GM21619 (cell line): ENCODE measurements at regions not wholly inside any gene's neighbourhood (a gene's known extent, or its start where the extent isn't known, plus 50 kb on each side); places are given as distances from the start of the nearest gene placed in this dataset.
"Not testable (repeated sequence)": the region's sequence is repeated elsewhere in the genome, so short reads cannot be mapped to it uniquely, and the experiment has no call there.

Source experiments
- ATAC-seq: cut with Tn5 transposase; IDR thresholded peaks from one replicate; pipeline ENCODE4 v1.9.1; 2021; ENCODE audit not compliant: unreplicated experiment

DNA sequence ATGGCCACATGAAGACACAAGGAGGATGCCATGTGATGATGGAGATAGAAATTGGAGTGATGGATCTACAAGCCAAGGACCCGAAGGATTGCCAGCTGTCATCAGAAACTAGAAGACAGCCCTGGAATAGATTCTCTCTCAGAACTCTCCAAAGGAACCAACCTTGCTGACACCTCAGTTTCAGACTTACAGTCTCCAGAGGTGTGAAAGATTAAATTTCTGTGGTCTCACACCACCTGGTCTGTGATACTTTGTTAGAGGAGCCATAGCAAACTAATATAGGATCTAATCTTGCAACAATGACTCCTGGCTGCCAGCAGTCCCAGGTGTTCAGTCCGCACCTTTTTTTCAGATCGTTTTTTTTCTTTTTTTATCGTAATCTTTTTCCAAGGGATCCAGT, 647.3 kb upstream of the GHITM start:
- no peak for ATAC-seq

GRCh38 chr10:83512681-83513080, 626.6 kb upstream of the GHITM start:
- ATAC-seq: no peak

GRCh38 chr10:83515001-83515400, 624.3 kb upstream of the GHITM start:
- ATAC-seq: no peak

- no peak for ATAC-seq
Measured at GRCh38 chr10:83516788-83517187, 622.5 kb upstream of the GHITM start.

DNA sequence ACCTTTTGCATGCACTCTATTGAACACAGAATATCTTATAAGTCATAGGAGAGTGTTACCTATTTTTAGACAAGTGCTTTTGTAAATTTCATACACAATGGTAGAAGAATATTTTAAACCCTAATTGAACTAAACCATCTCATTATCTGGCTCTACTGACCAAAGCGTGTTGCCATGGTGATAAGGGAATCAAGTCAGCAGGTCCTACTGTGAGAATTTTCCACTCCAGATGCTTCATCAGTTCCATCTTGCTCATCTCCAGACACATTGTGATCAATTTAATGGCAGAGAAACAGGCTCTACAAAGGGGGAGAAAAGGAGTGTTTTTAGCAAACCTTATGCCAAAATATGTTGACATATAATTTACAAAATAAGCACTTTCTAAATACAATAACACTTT, 621.9 kb upstream of the GHITM start:
- ATAC-seq: no peak

- no peak for ATAC-seq
Measured at GRCh38 chr10:83518779-83519178, 620.5 kb upstream of the GHITM start.

GRCh38 chr10:83520386-83520785, 618.9 kb upstream of the GHITM start:
- ATAC-seq: not testable (repeated sequence)

DNA sequence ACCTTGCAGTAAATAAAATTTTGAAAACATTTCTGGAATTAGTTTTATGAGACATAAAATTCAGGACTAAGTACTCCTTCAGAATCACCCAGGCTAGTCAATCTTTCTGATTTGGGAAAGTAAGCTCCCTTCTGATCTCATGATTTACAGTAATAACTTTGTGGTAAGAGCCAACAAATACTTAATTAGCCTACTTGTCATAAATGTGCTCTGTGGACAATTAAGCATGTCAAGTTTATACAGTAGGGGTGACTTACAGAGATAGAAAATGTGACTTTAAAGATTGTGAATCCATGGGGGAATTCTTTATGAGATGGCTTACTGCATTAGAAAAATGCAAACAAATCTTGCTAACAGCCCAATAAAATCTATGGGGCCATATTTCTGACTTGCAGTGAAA, 616.9 kb upstream of the GHITM start:
- no peak for ATAC-seq

GRCh38 chr10:83522881-83523386, 616.4 kb upstream of the GHITM start:
- no peak for ATAC-seq

DNA sequence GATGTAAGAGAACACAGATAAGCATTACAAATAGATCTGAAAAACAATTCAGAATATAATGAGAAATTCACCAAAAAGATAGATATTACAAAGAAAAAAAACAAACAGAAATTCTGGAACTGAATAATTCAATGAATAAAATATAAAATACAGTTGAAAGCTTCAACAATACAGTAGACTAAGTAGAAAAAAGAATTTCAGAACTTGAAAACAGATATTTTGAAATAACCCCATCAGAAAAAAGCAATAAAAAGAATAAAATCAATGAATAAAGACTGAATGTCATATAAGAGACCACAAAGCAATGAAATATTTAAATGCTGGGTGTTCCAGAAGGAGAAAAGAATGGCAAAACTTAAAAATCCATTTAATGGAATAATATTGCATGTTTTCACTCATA, 611.4 kb upstream of the GHITM start:
- no peak for ATAC-seq

DNA sequence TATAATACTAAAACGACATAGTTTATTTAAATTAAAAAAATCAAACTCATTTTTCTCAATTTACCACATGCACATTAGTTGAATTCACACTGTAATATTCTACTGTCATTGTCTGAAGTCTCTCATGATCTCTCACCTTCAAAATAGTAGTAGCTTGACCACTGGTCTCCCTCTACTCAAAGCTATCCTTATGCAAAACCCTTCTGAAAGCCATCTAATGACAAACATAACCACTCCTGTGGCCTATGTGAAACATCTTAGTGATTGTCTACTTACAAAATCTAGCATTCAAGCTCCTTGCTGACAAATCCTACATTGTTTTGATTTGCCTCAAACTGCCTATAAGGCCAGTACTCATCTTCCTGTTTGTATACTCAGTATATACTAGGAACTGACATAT, 606.0 kb upstream of the GHITM start:
- ATAC-seq: peak; percentile 71

DNA sequence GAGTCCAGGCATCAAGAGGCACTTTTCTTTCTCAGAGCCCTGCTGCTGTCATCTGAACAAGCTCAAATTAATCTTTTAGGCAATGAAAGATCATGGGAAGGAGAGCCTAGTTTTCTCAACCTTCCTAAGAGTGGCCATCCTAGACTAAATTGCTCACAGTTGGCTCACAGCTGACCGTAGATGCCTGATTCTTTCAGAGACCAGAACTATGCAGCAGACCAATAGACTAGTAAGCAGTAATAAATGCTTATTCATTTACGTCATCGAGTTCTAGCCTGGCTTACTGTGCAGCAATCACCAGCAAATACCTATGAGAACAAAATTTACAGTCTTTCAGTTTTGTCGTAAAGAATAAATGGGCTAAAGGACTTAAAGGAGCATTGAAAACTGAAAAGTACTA, 602.9 kb upstream of the GHITM start:
- no peak for ATAC-seq

DNA sequence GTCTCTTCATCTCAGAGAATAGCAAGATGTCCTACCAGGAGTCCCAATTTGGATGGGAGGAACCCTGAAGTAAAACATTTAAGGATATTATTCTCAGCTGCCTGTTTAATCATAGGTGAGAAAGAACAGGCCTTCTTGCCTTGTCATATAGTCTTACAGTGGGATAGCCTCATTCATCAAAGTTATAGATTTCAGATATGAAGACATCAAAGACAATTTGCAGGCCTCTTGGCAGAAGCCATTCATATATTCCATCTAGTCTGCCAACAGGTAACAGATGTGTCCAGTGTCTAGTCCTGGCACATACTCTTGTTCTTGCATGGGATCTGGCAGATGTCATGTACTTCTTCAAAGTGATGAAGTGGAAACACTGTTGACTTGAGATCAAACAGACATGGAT, 601.3 kb upstream of the GHITM start:
- no peak for ATAC-seq

- ATAC-seq: peak; percentile 53
Measured at GRCh38 chr10:83539528-83540308, 599.6 kb upstream of the GHITM start.

- no peak for ATAC-seq
Measured at GRCh38 chr10:83541046-83541445, 598.3 kb upstream of the GHITM start.

GRCh38 chr10:83542774-83543411, 596.4 kb upstream of the GHITM start:
- ATAC-seq: peak; percentile 48

- no peak for ATAC-seq
Measured at GRCh38 chr10:83543691-83544462, 595.4 kb upstream of the GHITM start.

DNA sequence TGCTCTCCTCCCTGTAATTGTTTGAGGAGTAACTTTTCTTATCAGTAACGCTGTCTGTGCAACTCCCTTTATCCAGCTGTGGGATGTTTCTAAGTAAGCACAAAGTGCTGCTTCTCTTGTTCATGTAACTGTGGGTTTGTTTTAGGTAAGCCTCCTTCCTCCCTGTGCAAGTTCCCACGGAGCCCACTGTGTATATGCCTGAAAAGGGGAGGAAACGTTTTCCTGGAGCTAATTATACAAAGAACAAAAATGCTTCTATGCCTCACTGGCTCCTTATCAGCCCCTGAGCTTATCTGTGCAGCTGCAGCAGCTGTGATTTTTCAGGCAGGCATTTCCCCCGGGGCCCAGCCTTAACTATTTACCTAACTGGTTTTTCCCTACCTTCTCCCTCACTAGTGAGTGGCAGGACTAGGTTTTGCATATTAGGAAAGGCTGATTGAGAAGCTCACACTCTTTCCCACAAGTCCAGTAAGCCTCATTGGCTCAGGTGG, 593.4 kb upstream of the GHITM start:
- peak; percentile 34 for ATAC-seq

DNA sequence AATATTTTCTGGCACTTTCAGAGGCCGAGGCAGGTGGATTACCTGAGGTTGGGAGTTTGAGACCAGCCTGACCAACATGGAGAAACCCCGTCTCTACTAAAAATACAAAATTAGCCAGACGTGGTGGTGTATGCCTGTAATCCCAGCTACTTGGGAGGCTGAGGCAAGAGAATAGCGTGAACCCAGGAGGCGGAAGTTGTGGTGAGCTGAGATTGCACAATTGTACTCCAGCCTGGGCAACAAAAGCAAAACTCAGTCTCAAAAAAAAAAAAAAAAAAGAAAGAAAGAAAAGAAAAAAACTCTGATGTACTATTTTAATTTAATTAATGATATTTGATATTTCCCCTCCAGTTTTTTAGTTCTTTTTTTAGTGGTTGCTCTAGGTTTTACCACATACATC, 588.1 kb upstream of the GHITM start:
- not testable (repeated sequence) for ATAC-seq

GRCh38 chr10:83553366-83553765, 585.9 kb upstream of the GHITM start:
- ATAC-seq: no peak

DNA sequence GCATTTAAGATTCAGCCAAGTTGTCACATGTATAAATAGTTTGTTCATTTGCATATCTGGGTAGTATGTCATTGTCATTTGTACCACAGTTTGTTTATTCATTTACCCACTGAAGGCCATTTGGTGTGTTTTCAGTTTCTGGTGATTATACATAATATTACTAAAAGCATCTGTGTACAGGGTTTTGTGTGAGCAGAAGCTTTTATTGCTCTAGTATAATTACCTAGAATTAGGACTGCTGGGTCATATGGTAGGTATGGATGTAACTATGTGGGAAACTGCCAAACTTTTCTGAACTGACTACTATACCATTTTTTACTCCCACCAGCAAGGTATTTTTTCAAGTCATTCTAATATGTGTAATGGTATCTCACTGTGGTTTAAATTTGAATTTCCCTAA, 584.0 kb upstream of the GHITM start:
- peak; percentile 86 for ATAC-seq

- ATAC-seq: no peak
Measured at GRCh38 chr10:83562381-83562780, 576.9 kb upstream of the GHITM start.
